ENCODE measurements at regions not wholly inside any gene's neighbourhood (a gene's known extent, or its start where the extent isn't known, plus 50 kb on each side); places are given as distances from the start of the nearest gene placed in this dataset.

DNA sequence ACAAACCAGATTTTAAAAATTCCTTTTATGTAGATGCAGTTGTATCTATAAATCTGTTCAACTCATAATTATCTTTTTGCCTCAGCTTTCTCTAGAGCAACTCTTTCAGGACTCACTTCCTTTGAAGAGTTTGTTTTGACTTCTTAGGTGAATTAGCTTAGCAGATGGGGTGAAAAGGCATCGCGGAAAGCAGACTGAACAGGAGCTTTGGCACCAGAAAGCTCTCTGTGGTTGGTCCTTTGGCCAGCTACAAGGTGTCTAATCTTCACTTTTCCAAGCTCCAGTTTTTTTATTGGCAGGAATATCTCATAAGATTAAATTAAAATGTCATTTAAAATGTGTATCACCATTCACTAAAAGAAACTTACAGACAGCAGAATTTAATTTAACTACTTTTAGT, 60.6 kb upstream of the KLF12 start:
- Mint-ChIP-seq H3K27ac (no peak overlapping the region), H3K27me3 (ENCODE audit: insufficient read depth, low read depth, poor library complexity) (no peaks in the 10 kb centered on the region)

DNA sequence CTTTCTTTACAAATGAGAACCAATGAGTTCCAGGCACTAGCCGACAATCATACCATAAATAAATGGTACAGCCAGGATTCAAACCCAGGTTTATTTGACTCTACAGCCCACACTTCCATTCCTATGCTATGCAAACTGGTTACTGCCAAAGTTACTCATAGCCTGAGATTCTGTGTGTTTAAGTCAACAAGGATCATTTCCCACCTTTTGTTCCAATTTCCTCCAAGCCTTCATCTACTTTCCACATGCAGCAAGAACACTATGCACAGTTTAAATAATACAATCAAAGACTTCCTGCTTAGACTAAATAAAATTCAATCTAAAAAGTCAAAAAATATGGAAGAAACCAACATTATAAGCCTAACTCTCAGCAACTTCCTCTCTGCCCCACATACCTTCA, 59.2 kb upstream of the KLF12 start:
- no peak overlapping the region for H3K4me3 Mint-ChIP-seq
- H3K27me3 Mint-ChIP-seq (ENCODE audit: insufficient read depth, low read depth, poor library complexity) = no peaks in the 10 kb centered on the region
- no peaks in the 10 kb centered on the region for H3K36me3 Mint-ChIP-seq (ENCODE audit: low read depth)
- no peaks in the 10 kb centered on the region for H4K20me1 ChIP-seq (replicated peaks; ENCODE audit: insufficient read depth)
- H3K4me1 Mint-ChIP-seq = no peaks in the 10 kb centered on the region
- no peak overlapping the region for H3K4me3 ChIP-seq
- H3K4me1 ChIP-seq (ENCODE audit: insufficient read depth) = no peaks in the 10 kb centered on the region
- H3K4me2 ChIP-seq = no peak overlapping the region
- H3K27me3 ChIP-seq (ENCODE audit: insufficient read depth) = no peaks in the 10 kb centered on the region
- H3K79me2 ChIP-seq (replicated peaks; ENCODE audit: insufficient read depth) = no peaks in the 10 kb centered on the region
- H3K27ac ChIP-seq (ENCODE audit: low read depth) = no peak overlapping the region
- no peak overlapping the region for H2AFZ ChIP-seq
- no peak overlapping the region for H3K27ac Mint-ChIP-seq
- H3K9me3 Mint-ChIP-seq = no peaks in the 10 kb centered on the region
- no peaks in the 10 kb centered on the region for H3K36me3 ChIP-seq (ENCODE audit: insufficient read depth)
- DNase-seq (ENCODE audit: low spot score) (no peak), ATAC-seq (no peak)
- no peaks in the 10 kb centered on the region for H3F3A ChIP-seq (replicated peaks; ENCODE audit: low read depth)
- no peaks in the 10 kb centered on the region for H3K9me2 ChIP-seq (ENCODE audit: insufficient read depth)
- no peak for TF ChIP-seq EZH2phosphoT487 (IDR thresholded peaks at IDR 0.05; ENCODE audit: unreplicated experiment)
- TF ChIP-seq, protein P1, sequence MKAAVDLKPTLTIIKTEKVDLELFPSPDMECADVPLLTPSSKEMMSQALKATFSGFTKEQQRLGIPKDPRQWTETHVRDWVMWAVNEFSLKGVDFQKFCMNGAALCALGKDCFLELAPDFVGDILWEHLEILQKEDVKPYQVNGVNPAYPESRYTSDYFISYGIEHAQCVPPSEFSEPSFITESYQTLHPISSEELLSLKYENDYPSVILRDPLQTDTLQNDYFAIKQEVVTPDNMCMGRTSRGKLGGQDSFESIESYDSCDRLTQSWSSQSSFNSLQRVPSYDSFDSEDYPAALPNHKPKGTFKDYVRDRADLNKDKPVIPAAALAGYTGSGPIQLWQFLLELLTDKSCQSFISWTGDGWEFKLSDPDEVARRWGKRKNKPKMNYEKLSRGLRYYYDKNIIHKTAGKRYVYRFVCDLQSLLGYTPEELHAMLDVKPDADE (IDR thresholded peaks at IDR 0.05) = no peak
- TF ChIP-seq, protein P2, sequence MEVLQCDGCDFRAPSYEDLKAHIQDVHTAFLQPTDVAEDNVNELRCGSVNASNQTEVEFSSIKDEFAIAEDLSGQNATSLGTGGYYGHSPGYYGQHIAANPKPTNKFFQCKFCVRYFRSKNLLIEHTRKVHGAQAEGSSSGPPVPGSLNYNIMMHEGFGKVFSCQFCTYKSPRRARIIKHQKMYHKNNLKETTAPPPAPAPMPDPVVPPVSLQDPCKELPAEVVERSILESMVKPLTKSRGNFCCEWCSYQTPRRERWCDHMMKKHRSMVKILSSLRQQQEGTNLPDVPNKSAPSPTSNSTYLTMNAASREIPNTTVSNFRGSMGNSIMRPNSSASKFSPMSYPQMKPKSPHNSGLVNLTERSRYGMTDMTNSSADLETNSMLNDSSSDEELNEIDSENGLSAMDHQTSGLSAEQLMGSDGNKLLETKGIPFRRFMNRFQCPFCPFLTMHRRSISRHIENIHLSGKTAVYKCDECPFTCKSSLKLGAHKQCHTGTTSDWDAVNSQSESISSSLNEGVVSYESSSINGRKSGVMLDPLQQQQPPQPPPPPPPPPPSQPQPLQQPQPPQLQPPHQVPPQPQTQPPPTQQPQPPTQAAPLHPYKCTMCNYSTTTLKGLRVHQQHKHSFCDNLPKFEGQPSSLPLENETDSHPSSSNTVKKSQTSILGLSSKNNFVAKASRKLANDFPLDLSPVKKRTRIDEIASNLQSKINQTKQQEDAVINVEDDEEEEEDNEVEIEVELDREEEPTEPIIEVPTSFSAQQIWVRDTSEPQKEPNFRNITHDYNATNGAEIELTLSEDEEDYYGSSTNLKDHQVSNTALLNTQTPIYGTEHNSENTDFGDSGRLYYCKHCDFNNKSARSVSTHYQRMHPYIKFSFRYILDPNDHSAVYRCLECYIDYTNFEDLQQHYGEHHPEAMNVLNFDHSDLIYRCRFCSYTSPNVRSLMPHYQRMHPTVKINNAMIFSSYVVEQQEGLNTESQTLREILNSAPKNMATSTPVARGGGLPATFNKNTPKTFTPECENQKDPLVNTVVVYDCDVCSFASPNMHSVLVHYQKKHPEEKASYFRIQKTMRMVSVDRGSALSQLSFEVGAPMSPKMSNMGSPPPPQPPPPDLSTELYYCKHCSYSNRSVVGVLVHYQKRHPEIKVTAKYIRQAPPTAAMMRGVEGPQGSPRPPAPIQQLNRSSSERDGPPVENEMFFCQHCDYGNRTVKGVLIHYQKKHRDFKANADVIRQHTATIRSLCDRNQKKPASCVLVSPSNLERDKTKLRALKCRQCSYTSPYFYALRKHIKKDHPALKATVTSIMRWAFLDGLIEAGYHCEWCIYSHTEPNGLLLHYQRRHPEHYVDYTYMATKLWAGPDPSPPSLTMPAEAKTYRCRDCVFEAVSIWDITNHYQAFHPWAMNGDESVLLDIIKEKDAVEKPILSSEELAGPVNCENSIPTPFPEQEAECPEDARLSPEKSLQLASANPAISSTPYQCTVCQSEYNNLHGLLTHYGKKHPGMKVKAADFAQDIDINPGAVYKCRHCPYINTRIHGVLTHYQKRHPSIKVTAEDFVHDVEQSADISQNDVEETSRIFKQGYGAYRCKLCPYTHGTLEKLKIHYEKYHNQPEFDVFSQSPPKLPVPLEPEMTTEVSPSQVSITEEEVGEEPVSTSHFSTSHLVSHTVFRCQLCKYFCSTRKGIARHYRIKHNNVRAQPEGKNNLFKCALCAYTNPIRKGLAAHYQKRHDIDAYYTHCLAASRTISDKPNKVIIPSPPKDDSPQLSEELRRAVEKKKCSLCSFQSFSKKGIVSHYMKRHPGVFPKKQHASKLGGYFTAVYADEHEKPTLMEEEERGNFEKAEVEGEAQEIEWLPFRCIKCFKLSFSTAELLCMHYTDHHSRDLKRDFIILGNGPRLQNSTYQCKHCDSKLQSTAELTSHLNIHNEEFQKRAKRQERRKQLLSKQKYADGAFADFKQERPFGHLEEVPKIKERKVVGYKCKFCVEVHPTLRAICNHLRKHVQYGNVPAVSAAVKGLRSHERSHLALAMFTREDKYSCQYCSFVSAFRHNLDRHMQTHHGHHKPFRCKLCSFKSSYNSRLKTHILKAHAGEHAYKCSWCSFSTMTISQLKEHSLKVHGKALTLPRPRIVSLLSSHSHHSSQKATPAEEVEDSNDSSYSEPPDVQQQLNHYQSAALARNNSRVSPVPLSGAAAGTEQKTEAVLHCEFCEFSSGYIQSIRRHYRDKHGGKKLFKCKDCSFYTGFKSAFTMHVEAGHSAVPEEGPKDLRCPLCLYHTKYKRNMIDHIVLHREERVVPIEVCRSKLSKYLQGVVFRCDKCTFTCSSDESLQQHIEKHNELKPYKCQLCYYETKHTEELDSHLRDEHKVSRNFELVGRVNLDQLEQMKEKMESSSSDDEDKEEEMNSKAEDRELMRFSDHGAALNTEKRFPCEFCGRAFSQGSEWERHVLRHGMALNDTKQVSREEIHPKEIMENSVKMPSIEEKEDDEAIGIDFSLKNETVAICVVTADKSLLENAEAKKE (CRISPR knock-in tag; IDR thresholded peaks at IDR 0.05) = no peak
- TF ChIP-seq, protein P3, sequence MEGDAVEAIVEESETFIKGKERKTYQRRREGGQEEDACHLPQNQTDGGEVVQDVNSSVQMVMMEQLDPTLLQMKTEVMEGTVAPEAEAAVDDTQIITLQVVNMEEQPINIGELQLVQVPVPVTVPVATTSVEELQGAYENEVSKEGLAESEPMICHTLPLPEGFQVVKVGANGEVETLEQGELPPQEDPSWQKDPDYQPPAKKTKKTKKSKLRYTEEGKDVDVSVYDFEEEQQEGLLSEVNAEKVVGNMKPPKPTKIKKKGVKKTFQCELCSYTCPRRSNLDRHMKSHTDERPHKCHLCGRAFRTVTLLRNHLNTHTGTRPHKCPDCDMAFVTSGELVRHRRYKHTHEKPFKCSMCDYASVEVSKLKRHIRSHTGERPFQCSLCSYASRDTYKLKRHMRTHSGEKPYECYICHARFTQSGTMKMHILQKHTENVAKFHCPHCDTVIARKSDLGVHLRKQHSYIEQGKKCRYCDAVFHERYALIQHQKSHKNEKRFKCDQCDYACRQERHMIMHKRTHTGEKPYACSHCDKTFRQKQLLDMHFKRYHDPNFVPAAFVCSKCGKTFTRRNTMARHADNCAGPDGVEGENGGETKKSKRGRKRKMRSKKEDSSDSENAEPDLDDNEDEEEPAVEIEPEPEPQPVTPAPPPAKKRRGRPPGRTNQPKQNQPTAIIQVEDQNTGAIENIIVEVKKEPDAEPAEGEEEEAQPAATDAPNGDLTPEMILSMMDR (conservative IDR thresholded peaks at IDR 0.05; ENCODE audit: low read depth in 2 of 2) = no peak

More for the DNA sequence above, 60.6 kb upstream of the KLF12 start:
- no peaks in the 10 kb centered on the region for H3K36me3 ChIP-seq (ENCODE audit: insufficient read depth)
- ATAC-seq = no peak
- no peaks in the 10 kb centered on the region for H3K4me1 ChIP-seq (ENCODE audit: insufficient read depth)
- H3K27me3 ChIP-seq (ENCODE audit: insufficient read depth) = no peaks in the 10 kb centered on the region
- TF ChIP-seq JUNB (IDR thresholded peaks at IDR 0.05; ENCODE audit: unreplicated experiment) = no peak
- TF ChIP-seq POLR2AphosphoS5 (IDR thresholded peaks at IDR 0.05; ENCODE audit: low read depth) = no peak
- TF ChIP-seq STAT1 (IDR thresholded peaks at IDR 0.05; ENCODE audit: unreplicated experiment) = no peak
- no peak for TF ChIP-seq EZH2 (IDR thresholded peaks at IDR 0.05; ENCODE audit: low read depth, unreplicated experiment)
- TF ChIP-seq EZH2phosphoT487 (IDR thresholded peaks at IDR 0.05; ENCODE audit: unreplicated experiment) = no peak
- TF ChIP-seq, protein P4, sequence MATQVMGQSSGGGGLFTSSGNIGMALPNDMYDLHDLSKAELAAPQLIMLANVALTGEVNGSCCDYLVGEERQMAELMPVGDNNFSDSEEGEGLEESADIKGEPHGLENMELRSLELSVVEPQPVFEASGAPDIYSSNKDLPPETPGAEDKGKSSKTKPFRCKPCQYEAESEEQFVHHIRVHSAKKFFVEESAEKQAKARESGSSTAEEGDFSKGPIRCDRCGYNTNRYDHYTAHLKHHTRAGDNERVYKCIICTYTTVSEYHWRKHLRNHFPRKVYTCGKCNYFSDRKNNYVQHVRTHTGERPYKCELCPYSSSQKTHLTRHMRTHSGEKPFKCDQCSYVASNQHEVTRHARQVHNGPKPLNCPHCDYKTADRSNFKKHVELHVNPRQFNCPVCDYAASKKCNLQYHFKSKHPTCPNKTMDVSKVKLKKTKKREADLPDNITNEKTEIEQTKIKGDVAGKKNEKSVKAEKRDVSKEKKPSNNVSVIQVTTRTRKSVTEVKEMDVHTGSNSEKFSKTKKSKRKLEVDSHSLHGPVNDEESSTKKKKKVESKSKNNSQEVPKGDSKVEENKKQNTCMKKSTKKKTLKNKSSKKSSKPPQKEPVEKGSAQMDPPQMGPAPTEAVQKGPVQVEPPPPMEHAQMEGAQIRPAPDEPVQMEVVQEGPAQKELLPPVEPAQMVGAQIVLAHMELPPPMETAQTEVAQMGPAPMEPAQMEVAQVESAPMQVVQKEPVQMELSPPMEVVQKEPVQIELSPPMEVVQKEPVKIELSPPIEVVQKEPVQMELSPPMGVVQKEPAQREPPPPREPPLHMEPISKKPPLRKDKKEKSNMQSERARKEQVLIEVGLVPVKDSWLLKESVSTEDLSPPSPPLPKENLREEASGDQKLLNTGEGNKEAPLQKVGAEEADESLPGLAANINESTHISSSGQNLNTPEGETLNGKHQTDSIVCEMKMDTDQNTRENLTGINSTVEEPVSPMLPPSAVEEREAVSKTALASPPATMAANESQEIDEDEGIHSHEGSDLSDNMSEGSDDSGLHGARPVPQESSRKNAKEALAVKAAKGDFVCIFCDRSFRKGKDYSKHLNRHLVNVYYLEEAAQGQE (IDR thresholded peaks at IDR 0.05; ENCODE audit: unreplicated experiment) = no peak
- no peak for TF ChIP-seq CREB1 (CRISPR knock-in tag; IDR thresholded peaks at IDR 0.05; ENCODE audit: low read depth)
- H3K79me2 ChIP-seq (replicated peaks; ENCODE audit: insufficient read depth) = no peaks in the 10 kb centered on the region
- no peaks in the 10 kb centered on the region for H3K9me3 Mint-ChIP-seq
- H3K9me2 ChIP-seq (ENCODE audit: insufficient read depth) = no peaks in the 10 kb centered on the region
- no peak for DNase-seq (ENCODE audit: low spot score)
- H2AFZ ChIP-seq = no peak overlapping the region
- H3K4me1 Mint-ChIP-seq = 0 out of 3 replicates have a peak, but pooled peaks cover under 1% of the 10 kb centered on the region
- H3K4me2 ChIP-seq = no peak overlapping the region
- no peak overlapping the region for H3K4me3 Mint-ChIP-seq
- no peaks in the 10 kb centered on the region for H4K20me1 ChIP-seq (replicated peaks; ENCODE audit: insufficient read depth)
- no peak overlapping the region for H3K27ac ChIP-seq (ENCODE audit: low read depth)
- H3F3A ChIP-seq (replicated peaks; ENCODE audit: low read depth) = no peaks in the 10 kb centered on the region
- no peak overlapping the region for H3K4me3 ChIP-seq
- H3K36me3 Mint-ChIP-seq (ENCODE audit: low read depth) = no peaks in the 10 kb centered on the region
